ENCODE measurements at regions not wholly inside any gene's neighbourhood (a gene's known extent, or its start where the extent isn't known, plus 50 kb on each side); places are given as distances from the start of the nearest gene placed in this dataset.

DNA sequence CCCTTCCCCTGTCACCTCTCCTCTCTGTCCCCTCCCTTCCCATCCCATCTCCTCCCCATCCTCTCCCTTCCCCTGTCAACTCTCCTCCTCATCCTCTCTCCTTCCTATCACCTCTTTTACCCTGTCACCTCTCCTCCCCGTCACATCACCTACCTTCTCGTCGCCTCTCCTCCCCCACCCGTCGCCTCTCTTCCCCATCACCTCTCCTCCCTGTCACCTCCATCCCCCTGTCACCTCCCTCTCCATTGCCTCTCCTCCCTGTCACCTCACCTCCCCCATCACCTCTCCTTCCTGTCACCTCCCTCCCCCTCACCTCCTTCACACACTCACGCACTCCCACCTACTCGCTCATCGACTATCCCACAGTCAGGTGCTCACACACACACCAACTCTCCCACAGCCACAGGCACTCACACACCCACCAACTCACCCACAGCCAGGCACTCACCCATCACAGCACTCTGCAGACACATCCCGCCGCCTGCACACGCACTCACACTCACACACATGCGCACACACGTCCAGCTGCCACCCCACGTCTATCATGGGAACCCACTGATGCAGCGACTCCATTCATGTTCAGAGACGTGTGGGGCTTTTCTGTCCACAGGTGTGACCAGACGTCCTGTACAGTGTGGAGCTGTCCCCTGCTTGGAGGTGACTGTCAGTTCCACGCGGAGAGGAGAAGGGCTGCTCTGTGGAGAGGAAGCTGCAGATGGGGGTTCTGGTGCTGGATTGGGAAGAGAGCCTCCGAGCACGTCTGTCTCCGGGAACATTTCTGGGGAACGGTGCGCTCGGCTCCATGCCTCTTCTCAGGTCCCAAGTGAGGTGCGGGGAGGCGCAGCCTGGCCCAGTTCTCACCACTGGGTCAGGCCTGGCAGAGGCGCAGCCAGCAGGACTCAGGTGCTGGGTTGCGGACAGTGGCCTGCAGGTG lies 184.3 kb downstream of the TTLL2 start:
- no peak for TF ChIP-seq NFRKB (IDR thresholded peaks at IDR 0.05)
- no peak for TF ChIP-seq FOXK2 (IDR thresholded peaks at IDR 0.05)
- no peak for TF ChIP-seq TARDBP (IDR thresholded peaks at IDR 0.05)
- TF ChIP-seq SP1 (IDR thresholded peaks at IDR 0.05), result no peak
- TF ChIP-seq HDGF (IDR thresholded peaks at IDR 0.05; ENCODE audit: borderline replicate concordance), result no peak
- no peak for TF ChIP-seq FOXM1 (IDR thresholded peaks at IDR 0.05; ENCODE audit: borderline replicate concordance)
- no peak for TF ChIP-seq BHLHE40 (IDR thresholded peaks at IDR 0.05; ENCODE audit: borderline replicate concordance)
- no peak for TF ChIP-seq FOXA1 (IDR thresholded peaks at IDR 0.05)
- TF ChIP-seq LEF1 (IDR thresholded peaks at IDR 0.05; ENCODE audit: borderline replicate concordance), result no peak
- TF ChIP-seq, protein P1, sequence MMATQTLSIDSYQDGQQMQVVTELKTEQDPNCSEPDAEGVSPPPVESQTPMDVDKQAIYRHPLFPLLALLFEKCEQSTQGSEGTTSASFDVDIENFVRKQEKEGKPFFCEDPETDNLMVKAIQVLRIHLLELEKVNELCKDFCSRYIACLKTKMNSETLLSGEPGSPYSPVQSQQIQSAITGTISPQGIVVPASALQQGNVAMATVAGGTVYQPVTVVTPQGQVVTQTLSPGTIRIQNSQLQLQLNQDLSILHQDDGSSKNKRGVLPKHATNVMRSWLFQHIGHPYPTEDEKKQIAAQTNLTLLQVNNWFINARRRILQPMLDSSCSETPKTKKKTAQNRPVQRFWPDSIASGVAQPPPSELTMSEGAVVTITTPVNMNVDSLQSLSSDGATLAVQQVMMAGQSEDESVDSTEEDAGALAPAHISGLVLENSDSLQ (IDR thresholded peaks at IDR 0.05), result no peak

Measured in HEK293T (cell line).